ENCODE measurements at regions not wholly inside any gene's neighbourhood (a gene's known extent, or its start where the extent isn't known, plus 50 kb on each side); places are given as distances from the start of the nearest gene placed in this dataset.

- ChIA-PET CTCF (no interaction called here), POLR2A (no interaction called here)
- H3K36me3 ChIP-seq (ENCODE audit: control insufficient read depth, insufficient read depth, low read length), result no peaks in the 10 kb centered on the region
- no peak for DNase-seq (ENCODE audit: low read depth, low spot score)
- no peak overlapping the region for H3K27ac ChIP-seq (ENCODE audit: low read length)
- H3K9me3 ChIP-seq (ENCODE audit: control insufficient read depth, insufficient read depth, low read depth, low read length), result no peaks in the 10 kb centered on the region
- H3K27me3 ChIP-seq (ENCODE audit: control insufficient read depth, insufficient read depth, low read length), result no peaks in the 10 kb centered on the region
- no peaks in the 10 kb centered on the region for H3K4me1 ChIP-seq (ENCODE audit: control insufficient read depth, insufficient read depth, low read length)
- no peak for TF ChIP-seq REST (IDR thresholded peaks at IDR 0.05; ENCODE audit: insufficient read depth in 1 of 2, low read depth in 2 of 2, low read length in 1 of 2)
- TF ChIP-seq SIN3A (IDR thresholded peaks at IDR 0.05; ENCODE audit: borderline replicate concordance, insufficient read depth, low read depth, low read length), result no peak
- TF ChIP-seq CTCF (IDR thresholded peaks at IDR 0.05), result no peak
- TF ChIP-seq TCF7L2 (IDR thresholded peaks at IDR 0.05; ENCODE audit: low read depth, low read length), result no peak
- no peak for TF ChIP-seq POLR2AphosphoS5 (IDR thresholded peaks at IDR 0.05; ENCODE audit: low read depth, low read length)
- ATAC-seq, result no peak
- intact Hi-C loops (cut with micrococcal nuclease; ENCODE audit: unreplicated experiment) (no loop called here), in situ Hi-C loops (cut with HindIII; ENCODE audit: low pct_unique_long_range_greater_than_20kb, low sequenced_read_pairs) (no loop called here)
- BruUV-seq (replicated peaks), result no TSS peak
- no peak overlapping the region for H3K4me3 ChIP-seq (ENCODE audit: low read depth in 2 of 2, low read length in 2 of 2)
These were observed 148.0 kb downstream of the TTC32 start for GRCh38 chr2:19753818-19754217.

- in situ Hi-C loops (cut with HindIII; ENCODE audit: low pct_unique_long_range_greater_than_20kb, low sequenced_read_pairs), result no loop called here
- ChIA-PET POLR2A (no interaction called here), CTCF (no interaction called here)
- no peaks in the 10 kb centered on the region for H3K36me3 ChIP-seq (ENCODE audit: control insufficient read depth, insufficient read depth, low read length)
- H3K9me3 ChIP-seq (ENCODE audit: control insufficient read depth, insufficient read depth, low read depth, low read length), result no peaks in the 10 kb centered on the region
- no peaks in the 10 kb centered on the region for H3K27me3 ChIP-seq (ENCODE audit: control insufficient read depth, insufficient read depth, low read length)
- intact Hi-C loops (cut with micrococcal nuclease; ENCODE audit: unreplicated experiment), result no loop called here
- no peak for TF ChIP-seq REST (IDR thresholded peaks at IDR 0.05; ENCODE audit: insufficient read depth in 1 of 2, low read depth in 2 of 2, low read length in 1 of 2)
- TF ChIP-seq CTCF (IDR thresholded peaks at IDR 0.05), result no peak
- no peak for TF ChIP-seq TCF7L2 (IDR thresholded peaks at IDR 0.05; ENCODE audit: low read depth, low read length)
- TF ChIP-seq SIN3A (IDR thresholded peaks at IDR 0.05; ENCODE audit: borderline replicate concordance, insufficient read depth, low read depth, low read length), result no peak
- no peak for TF ChIP-seq POLR2AphosphoS5 (IDR thresholded peaks at IDR 0.05; ENCODE audit: low read depth, low read length)
- no peak for DNase-seq (ENCODE audit: low read depth, low spot score)
- ATAC-seq, result no peak
- no peaks in the 10 kb centered on the region for H3K4me1 ChIP-seq (ENCODE audit: control insufficient read depth, insufficient read depth, low read length)
- no peak overlapping the region for H3K27ac ChIP-seq (ENCODE audit: low read length)
- BruUV-seq (replicated peaks), result no TSS peak
- H3K4me3 ChIP-seq (ENCODE audit: low read depth in 2 of 2, low read length in 2 of 2), result no peak overlapping the region
These were observed 148.5 kb downstream of the TTC32 start for GRCh38 chr2:19753314-19753713.
